ENCODE measurements at regions not wholly inside any gene's neighbourhood (a gene's known extent, or its start where the extent isn't known, plus 50 kb on each side); places are given as distances from the start of the nearest gene placed in this dataset.

DNA sequence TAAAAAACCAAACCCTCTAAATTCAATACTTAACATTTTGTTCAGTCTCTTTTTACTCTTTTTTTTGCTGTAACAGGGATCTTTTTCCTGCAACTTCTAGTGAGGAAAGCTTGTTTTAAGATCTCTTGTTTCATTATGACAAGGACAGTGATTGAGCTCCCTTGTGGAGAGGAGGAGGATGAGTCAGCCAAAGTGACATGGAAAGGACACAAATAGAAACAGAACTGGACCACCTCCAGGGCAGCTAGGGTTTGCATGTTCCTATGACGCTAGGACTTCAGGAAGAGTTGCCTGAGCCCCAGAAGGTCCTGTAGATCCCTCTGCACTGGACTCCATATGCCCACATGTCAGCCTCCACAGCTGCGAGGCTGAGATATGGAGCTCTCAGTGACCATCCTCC, 212.6 kb upstream of the FAM78B start:
- no peak overlapping the region for H3K4me3 ChIP-seq (ENCODE audit: low read length)
- no peak for DNase-seq (ENCODE audit: low read depth)
- TF ChIP-seq, protein P1, sequence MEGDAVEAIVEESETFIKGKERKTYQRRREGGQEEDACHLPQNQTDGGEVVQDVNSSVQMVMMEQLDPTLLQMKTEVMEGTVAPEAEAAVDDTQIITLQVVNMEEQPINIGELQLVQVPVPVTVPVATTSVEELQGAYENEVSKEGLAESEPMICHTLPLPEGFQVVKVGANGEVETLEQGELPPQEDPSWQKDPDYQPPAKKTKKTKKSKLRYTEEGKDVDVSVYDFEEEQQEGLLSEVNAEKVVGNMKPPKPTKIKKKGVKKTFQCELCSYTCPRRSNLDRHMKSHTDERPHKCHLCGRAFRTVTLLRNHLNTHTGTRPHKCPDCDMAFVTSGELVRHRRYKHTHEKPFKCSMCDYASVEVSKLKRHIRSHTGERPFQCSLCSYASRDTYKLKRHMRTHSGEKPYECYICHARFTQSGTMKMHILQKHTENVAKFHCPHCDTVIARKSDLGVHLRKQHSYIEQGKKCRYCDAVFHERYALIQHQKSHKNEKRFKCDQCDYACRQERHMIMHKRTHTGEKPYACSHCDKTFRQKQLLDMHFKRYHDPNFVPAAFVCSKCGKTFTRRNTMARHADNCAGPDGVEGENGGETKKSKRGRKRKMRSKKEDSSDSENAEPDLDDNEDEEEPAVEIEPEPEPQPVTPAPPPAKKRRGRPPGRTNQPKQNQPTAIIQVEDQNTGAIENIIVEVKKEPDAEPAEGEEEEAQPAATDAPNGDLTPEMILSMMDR (IDR thresholded peaks at IDR 0.05; ENCODE audit: insufficient read depth, low read depth, low read length, missing control alignments): no peak

DNA sequence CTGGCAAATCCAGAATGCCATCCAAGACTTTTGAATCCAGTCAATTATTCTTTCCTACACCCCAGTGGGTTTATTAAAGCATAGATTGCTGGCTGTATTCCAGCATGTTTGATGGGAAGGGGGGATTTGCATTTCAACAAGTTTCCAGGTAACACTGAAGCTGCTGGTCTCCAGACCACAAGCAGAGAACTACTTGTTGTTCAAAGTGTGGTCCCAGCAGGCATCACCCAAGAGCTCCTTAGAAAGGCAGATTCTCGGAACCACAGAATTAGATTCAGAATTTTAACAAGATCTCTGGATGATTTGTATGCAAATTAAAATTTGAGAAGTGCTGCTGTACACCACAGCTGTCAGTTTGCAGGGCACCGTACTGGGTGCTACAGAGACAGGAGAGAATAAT, 216.3 kb upstream of the FAM78B start:
- no peak overlapping the region for H3K4me3 ChIP-seq (ENCODE audit: low read length)
- TF ChIP-seq, protein P1 (IDR thresholded peaks at IDR 0.05; ENCODE audit: insufficient read depth, low read depth, low read length, missing control alignments): no peak
- DNase-seq (ENCODE audit: low read depth): no peak

- DNase-seq (ENCODE audit: low read depth): no peak
- H3K4me3 ChIP-seq (ENCODE audit: low read length): no peak overlapping the region
- TF ChIP-seq, protein P1 (IDR thresholded peaks at IDR 0.05; ENCODE audit: insufficient read depth, low read depth, low read length, missing control alignments): no peak
Measured at GRCh38 chr1:166383635-166384346, 217.0 kb upstream of the FAM78B start.

- DNase-seq (ENCODE audit: low read depth): no peak
- TF ChIP-seq, protein P1 (IDR thresholded peaks at IDR 0.05; ENCODE audit: insufficient read depth, low read depth, low read length, missing control alignments): no peak
- no peak overlapping the region for H3K4me3 ChIP-seq (ENCODE audit: low read length)
Measured at GRCh38 chr1:166384948-166385347, 218.1 kb upstream of the FAM78B start.

- no peak for DNase-seq (ENCODE audit: low read depth)
- H3K4me3 ChIP-seq (ENCODE audit: low read length): no peak overlapping the region
- TF ChIP-seq, protein P1 (IDR thresholded peaks at IDR 0.05; ENCODE audit: insufficient read depth, low read depth, low read length, missing control alignments): no peak
Measured at GRCh38 chr1:166390366-166391033, 223.7 kb upstream of the FAM78B start.

DNA sequence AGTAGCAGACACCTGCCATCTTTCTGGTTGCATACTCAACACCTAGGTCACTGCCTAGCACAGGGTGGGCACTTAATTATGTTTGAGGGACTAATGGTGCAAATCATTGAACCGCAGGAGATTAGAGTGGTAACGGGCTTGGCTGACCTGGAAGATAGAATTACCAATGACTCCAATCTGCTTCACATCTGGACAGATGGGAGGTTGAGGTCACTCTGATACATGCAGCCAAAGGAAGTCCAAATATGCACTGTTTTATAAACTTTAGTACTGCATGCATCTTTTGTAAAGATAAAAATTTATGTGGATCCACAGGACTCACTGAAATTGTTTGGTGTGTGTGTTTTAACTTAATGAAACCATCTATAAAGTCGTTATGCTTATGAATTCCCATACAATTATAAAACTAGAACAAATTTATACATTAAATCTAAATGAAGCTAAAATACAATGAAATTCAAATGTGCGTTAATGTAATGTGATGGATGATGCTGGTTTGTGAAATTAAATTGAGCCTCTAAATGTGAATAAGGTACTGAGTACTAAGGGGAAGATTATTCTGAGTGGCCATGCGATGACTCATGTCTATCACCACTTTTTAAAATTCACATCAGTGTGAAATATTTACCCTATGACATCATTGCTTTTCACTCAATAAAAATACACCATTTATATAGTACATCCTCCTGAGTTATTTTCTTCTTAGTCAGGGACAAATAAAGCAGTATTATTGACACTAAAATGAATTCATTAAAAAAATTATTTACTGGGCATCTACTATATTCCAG, 224.7 kb upstream of the FAM78B start:
- TF ChIP-seq, protein P1 (IDR thresholded peaks at IDR 0.05; ENCODE audit: insufficient read depth, low read depth, low read length, missing control alignments): no peak
- DNase-seq (ENCODE audit: low read depth): peak; percentile 2
- no peak overlapping the region for H3K4me3 ChIP-seq (ENCODE audit: low read length)

Data from epithelial cell of esophagus (primary cell).